ENCODE measurements at regions not wholly inside any gene's neighbourhood (a gene's known extent, or its start where the extent isn't known, plus 50 kb on each side); places are given as distances from the start of the nearest gene placed in this dataset.

- TF ChIP-seq CTCF (IDR thresholded peaks at IDR 0.05; ENCODE audit: low read length) (no peak), EZH2phosphoT487 (IDR thresholded peaks at IDR 0.05; ENCODE audit: low read length) (no peak), EZH2 (optimal IDR thresholded peaks at IDR 0.05; ENCODE audit: low read depth, low read length) (no peak)
These were observed 94.5 kb upstream of the FOXQ1 start for GRCh38 chr6:1217396-1217795.

Measured in MM.1S (cell line).